CD4-positive, alpha-beta memory T cell (primary cell): ENCODE measurements at regions not wholly inside any gene's neighbourhood (a gene's known extent, or its start where the extent isn't known, plus 50 kb on each side); places are given as distances from the start of the nearest gene placed in this dataset.

Experiments
- CTCF ChIA-PET: fragments of 350-600 bp; sonication (Branson Sonifier 250); formaldehyde crosslinking; loops from one replicate; lab custom pipeline; 2021; ENCODE audit warnings: inconsistent platforms; ENCODE audit not compliant: partially characterized antibody; lab: Charles Lee
- POLR2A ChIA-PET: fragments of 350-600 bp; sonication (Branson Sonifier 250); formaldehyde crosslinking; loops from one replicate; lab custom pipeline; 2021; ENCODE audit not compliant: partially characterized antibody; lab: Charles Lee
- DNase-seq, 5 donors: peaks; one replicate each; pipeline versions ENCODE4 v3.0.0 to v3.0.0-alpha.2; 2020 to 2022; ENCODE audit warnings: mixed read lengths in 1 of 5
- H3K27ac ChIP-seq: one replicate; pipeline ENCODE4 v1.7.0; 2013; ENCODE audit warnings: low read depth, low read length
- H3K27me3 ChIP-seq: 2 replicates; pipeline ENCODE4 v1.7.0; 2013; ENCODE audit warnings: mild to moderate bottlenecking, low read length, moderate library complexity; ENCODE audit not compliant: insufficient read depth
- H3K36me3 ChIP-seq: 2 replicates; pipeline ENCODE4 v1.7.0; 2013; ENCODE audit warnings: mild to moderate bottlenecking, low read length, moderate library complexity; ENCODE audit not compliant: insufficient read depth
- H3K4me1 ChIP-seq: 2 replicates; pipeline ENCODE4 v1.7.0; 2013; ENCODE audit warnings: mild to moderate bottlenecking, low read length, moderate library complexity; ENCODE audit not compliant: insufficient read depth
- H3K4me3 ChIP-seq, 2 donors: one replicate each; pipeline ENCODE4 v1.7.0; 2013; ENCODE audit warnings: low read length in 2 of 2, mild to moderate bottlenecking in 1 of 2
- H3K9me3 ChIP-seq, 2 donors: one replicate each; pipeline ENCODE4 v1.7.0; 2013; ENCODE audit warnings: low read length in 2 of 2, control low read depth in 1 of 2; ENCODE audit not compliant: control insufficient read depth in 1 of 2
- H3K27ac Mint-ChIP-seq, 7 donors: one replicate each; pipeline ENCODE4 v1.8.0; 2020 to 2021; ENCODE audit warnings: mixed read lengths in 7 of 7, mild to moderate bottlenecking in 6 of 7, inconsistent platforms in 3 of 7, moderate library complexity in 3 of 7
- H3K27me3 Mint-ChIP-seq, 2 donors: one replicate each; pipeline ENCODE4 v1.8.0; 2020 to 2021; ENCODE audit warnings: mixed read lengths in 2 of 2
- H3K36me3 Mint-ChIP-seq, 2 donors: one replicate each; pipeline ENCODE4 v1.8.0; 2020 to 2021; ENCODE audit warnings: mixed read lengths in 2 of 2, inconsistent platforms in 1 of 2, mild to moderate bottlenecking in 1 of 2
- H3K4me1 Mint-ChIP-seq, 4 donors: one replicate each; pipeline ENCODE4 v1.8.0; 2020 to 2021; ENCODE audit warnings: mixed read lengths in 4 of 4, mild to moderate bottlenecking in 1 of 4
- H3K4me3 Mint-ChIP-seq, 8 donors: one replicate each; pipeline ENCODE4 v1.8.0; 2020 to 2021; ENCODE audit warnings: mixed read lengths in 8 of 8, mild to moderate bottlenecking in 7 of 8, moderate library complexity in 6 of 8, inconsistent platforms in 3 of 8
- H3K9me3 Mint-ChIP-seq, 8 donors: one replicate each; pipeline ENCODE4 v1.8.0; 2020 to 2021; ENCODE audit warnings: mixed read lengths in 8 of 8, mild to moderate bottlenecking in 5 of 8, inconsistent platforms in 3 of 8, moderate library complexity in 1 of 8
- intact Hi-C: fragments of 100-400 bp; cut with micrococcal nuclease; formaldehyde crosslinking; loops from one replicate; pipeline ENCODE4 v1.15.1; 2023

GRCh38 chr10:118537623-118538022, 57.8 kb downstream of the PRLHR start:
- H3K9me3 ChIP-seq = no peaks in the 10 kb centered on the region
- no peak overlapping the region for H3K4me3 ChIP-seq
- Mint-ChIP-seq H3K4me3 (no peak overlapping the region), H3K36me3 (no peaks in the 10 kb centered on the region), H3K27me3 (peaks cover 5 to 22% of the 10 kb centered on the region in 2 donors), H3K27ac (no peak overlapping the region), H3K4me1 (no peaks in the 10 kb centered on the region), H3K9me3 (peaks cover 0 to 4% (median 0%) of the 10 kb centered on the region in 8 donors)
- H3K36me3 ChIP-seq = no peaks in the 10 kb centered on the region
- POLR2A ChIA-PET = no interaction called here
- H3K27me3 ChIP-seq = no peaks in the 10 kb centered on the region
- CTCF ChIA-PET = no interaction called here
- H3K27ac ChIP-seq = no peak overlapping the region
- DNase-seq = no peak
- H3K4me1 ChIP-seq = no peaks in the 10 kb centered on the region
- intact Hi-C loops = no loop called here

DNA sequence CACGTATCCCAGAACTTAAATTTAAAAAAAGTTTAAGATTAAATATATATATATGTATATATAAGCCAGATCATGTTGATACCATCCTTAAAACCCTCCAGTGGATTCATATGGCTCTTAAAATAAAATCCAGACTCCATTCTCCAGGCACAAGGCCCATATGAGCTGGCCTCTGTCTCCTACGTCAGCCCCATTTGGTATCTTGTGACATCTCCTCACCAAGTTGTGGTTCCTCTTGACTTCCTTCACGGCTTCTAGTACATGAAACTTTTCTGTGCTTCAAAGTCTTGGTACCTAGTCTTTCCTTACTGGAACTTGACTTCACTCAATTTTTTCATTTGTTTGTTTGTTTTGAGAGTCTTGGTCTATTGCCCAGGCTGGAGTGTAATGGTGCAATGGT, 61.3 kb downstream of the PRLHR start:
- CTCF ChIA-PET = interaction anchor here (2.4 kb wide), 1 partner anchor 10 kb away, joined by 6 read pairs; no protein-coding TSS in a partner anchor
- Histone ChIP-seq H3K4me3 (no peak overlapping the region), H3K9me3 (no peaks in the 10 kb centered on the region), H3K4me1 (no peaks in the 10 kb centered on the region), H3K27me3 (no peaks in the 10 kb centered on the region), H3K36me3 (no peaks in the 10 kb centered on the region), H3K27ac (no peak overlapping the region)
- intact Hi-C loops = no loop called here
- Mint-ChIP-seq H3K27ac (no peak overlapping the region), H3K4me1 (peaks cover 0 to 4% (median 0%) of the 10 kb centered on the region in 4 donors), H3K9me3 (peaks cover 0 to 4% (median 0%) of the 10 kb centered on the region in 8 donors), H3K4me3 (no peak overlapping the region), H3K27me3 (peaks cover 4 to 13% of the 10 kb centered on the region in 2 donors), H3K36me3 (no peaks in the 10 kb centered on the region)
- DNase-seq = no peak
- POLR2A ChIA-PET = no interaction called here

- no peaks in the 10 kb centered on the region for H3K36me3 ChIP-seq
- Mint-ChIP-seq H3K4me1 (peaks cover 0 to 4% (median 0%) of the 10 kb centered on the region in 4 donors), H3K9me3 (peaks cover 0 to 4% (median 0%) of the 10 kb centered on the region in 8 donors), H3K27ac (no peak overlapping the region), H3K27me3 (peaks cover 7 to 11% of the 10 kb centered on the region in 2 donors), H3K4me3 (no peak overlapping the region), H3K36me3 (no peaks in the 10 kb centered on the region)
- POLR2A ChIA-PET = no interaction called here
- CTCF ChIA-PET = interaction anchor here (1.1 kb wide), 1 partner anchor 7 kb away, joined by 3 read pairs; no protein-coding TSS in a partner anchor
- no peak overlapping the region for H3K27ac ChIP-seq
- intact Hi-C loops = no loop called here
- H3K4me3 ChIP-seq = no peak overlapping the region
- H3K27me3 ChIP-seq = no peaks in the 10 kb centered on the region
- no peaks in the 10 kb centered on the region for H3K4me1 ChIP-seq
- peak in 1 of 5 donors; percentile 21 for DNase-seq
- no peaks in the 10 kb centered on the region for H3K9me3 ChIP-seq
Measured at GRCh38 chr10:118531105-118531852, 64.2 kb downstream of the PRLHR start.

- no peak overlapping the region for H3K27ac Mint-ChIP-seq
- peaks cover 13 to 17% of the 10 kb centered on the region in 2 donors for H3K27me3 Mint-ChIP-seq
- Histone ChIP-seq H3K9me3 (no peaks in the 10 kb centered on the region), H3K27ac (no peak overlapping the region), H3K4me3 (no peak overlapping the region), H3K36me3 (no peaks in the 10 kb centered on the region), H3K4me1 (no peaks in the 10 kb centered on the region), H3K27me3 (no peaks in the 10 kb centered on the region)
- no peak overlapping the region for H3K4me3 Mint-ChIP-seq
- H3K36me3 Mint-ChIP-seq = no peaks in the 10 kb centered on the region
- CTCF ChIA-PET = no interaction called here
- POLR2A ChIA-PET = no interaction called here
- H3K9me3 Mint-ChIP-seq = peaks cover 0 to 4% (median 0%) of the 10 kb centered on the region in 8 donors
- H3K4me1 Mint-ChIP-seq = peaks cover 0 to 4% (median 0%) of the 10 kb centered on the region in 4 donors
- no peak for DNase-seq
- intact Hi-C loops = no loop called here
Measured at GRCh38 chr10:118528426-118528825, 67.0 kb downstream of the PRLHR start.

GRCh38 chr10:118523775-118524174, 71.7 kb downstream of the PRLHR start:
- Mint-ChIP-seq H3K36me3 (no peaks in the 10 kb centered on the region), H3K4me1 (no peaks in the 10 kb centered on the region), H3K27me3 (peaks cover 9 to 19% of the 10 kb centered on the region in 2 donors), H3K27ac (no peak overlapping the region), H3K4me3 (no peak overlapping the region), H3K9me3 (peaks cover 0 to 9% (median under 1%) of the 10 kb centered on the region in 8 donors)
- H3K4me3 ChIP-seq = no peak overlapping the region
- H3K27me3 ChIP-seq = no peaks in the 10 kb centered on the region
- no peak overlapping the region for H3K27ac ChIP-seq
- intact Hi-C loops = no loop called here
- ChIA-PET CTCF (no interaction called here), POLR2A (no interaction called here)
- no peaks in the 10 kb centered on the region for H3K4me1 ChIP-seq
- DNase-seq = no peak
- H3K36me3 ChIP-seq = no peaks in the 10 kb centered on the region
- no peaks in the 10 kb centered on the region for H3K9me3 ChIP-seq

GRCh38 chr10:118522791-118523498, 72.5 kb downstream of the PRLHR start:
- Mint-ChIP-seq H3K36me3 (no peaks in the 10 kb centered on the region), H3K9me3 (peaks cover 0 to 13% (median 7%) of the 10 kb centered on the region in 8 donors), H3K4me3 (no peak overlapping the region), H3K27ac (no peak overlapping the region), H3K4me1 (no peaks in the 10 kb centered on the region), H3K27me3 (peaks cover 12 to 21% of the 10 kb centered on the region in 2 donors)
- H3K9me3 ChIP-seq = no peaks in the 10 kb centered on the region
- H3K4me3 ChIP-seq = no peak overlapping the region
- CTCF ChIA-PET = no interaction called here
- intact Hi-C loops = no loop called here
- H3K36me3 ChIP-seq = no peaks in the 10 kb centered on the region
- H3K4me1 ChIP-seq = no peaks in the 10 kb centered on the region
- POLR2A ChIA-PET = no interaction called here
- no peaks in the 10 kb centered on the region for H3K27me3 ChIP-seq
- no peak for DNase-seq
- H3K27ac ChIP-seq = no peak overlapping the region

- intact Hi-C loops = no loop called here
- H3K27ac Mint-ChIP-seq = no peak overlapping the region
- DNase-seq = no peak
- POLR2A ChIA-PET = no interaction called here
- H3K27me3 ChIP-seq = no peaks in the 10 kb centered on the region
- peaks cover 14 to 22% of the 10 kb centered on the region in 2 donors for H3K27me3 Mint-ChIP-seq
- no peaks in the 10 kb centered on the region for H3K9me3 ChIP-seq
- H3K36me3 ChIP-seq = no peaks in the 10 kb centered on the region
- H3K36me3 Mint-ChIP-seq = peaks cover 0 to 2% of the 10 kb centered on the region in 2 donors
- no peak overlapping the region for H3K27ac ChIP-seq
- no peaks in the 10 kb centered on the region for H3K4me1 ChIP-seq
- no peaks in the 10 kb centered on the region for H3K4me1 Mint-ChIP-seq
- peaks cover 0 to 17% (median 12%) of the 10 kb centered on the region in 8 donors for H3K9me3 Mint-ChIP-seq
- H3K4me3 ChIP-seq = no peak overlapping the region
- no peak overlapping the region for H3K4me3 Mint-ChIP-seq
- CTCF ChIA-PET = no interaction called here
Measured at GRCh38 chr10:118521415-118522117, 73.9 kb downstream of the PRLHR start.
